ENCODE measurements at regions not wholly inside any gene's neighbourhood (a gene's known extent, or its start where the extent isn't known, plus 50 kb on each side); places are given as distances from the start of the nearest gene placed in this dataset.

GRCh38 chr10:44020322-44021111 lies 364.4 kb downstream of the CXCL12 start:
- no peak overlapping the region for H3K14ac ChIP-seq (ENCODE audit: low read length)
- H3K9me3 ChIP-seq (replicated peaks in 1 of 2; ENCODE audit: control insufficient read depth in 2 of 2, insufficient read depth in 1 of 2, low read depth in 1 of 2, low read length in 2 of 2): peaks cover 0 to 1% of the 10 kb centered on the region in 2 donors
- H3K27me3 ChIP-seq (ENCODE audit: control insufficient read depth in 3 of 3, insufficient read depth in 3 of 3, low read depth in 1 of 3, low read length in 3 of 3): no peaks in the 10 kb centered on the region
- H3K18ac ChIP-seq (ENCODE audit: low read length): peak overlapping the region; percentile 55
- no peak overlapping the region for H4K8ac ChIP-seq (ENCODE audit: low read depth, low read length)
- no peak overlapping the region for H2AFZ ChIP-seq (ENCODE audit: low read length)
- WGBS, 2 donors (ENCODE audit: extremely low coverage in 2 of 2, insufficient read length in 2 of 2, insufficient replicate concordance in 1 of 2): no CpG with 5 or more reads among the region's 5 CpGs
- no peak overlapping the region for H2BK15ac ChIP-seq (ENCODE audit: low read length)
- H2BK120ac ChIP-seq (ENCODE audit: low read depth, low read length): no peak overlapping the region
- no peak overlapping the region for H3K9ac ChIP-seq (ENCODE audit: low read depth, low read length, poor library complexity)
- no peak overlapping the region for H4K91ac ChIP-seq (ENCODE audit: low read depth, low read length, poor library complexity)
- H3K36me3 ChIP-seq (replicated peaks in 1 of 2; ENCODE audit: control insufficient read depth in 2 of 2, insufficient read depth in 2 of 2, low read length in 2 of 2): no peaks in the 10 kb centered on the region
- peak overlapping the region; percentile 43 for H2BK12ac ChIP-seq (ENCODE audit: low read length)
- no peak for DNase-seq (ENCODE audit: low spot score)
- H3K23ac ChIP-seq (ENCODE audit: low read depth, low read length, poor library complexity): no peak overlapping the region
- no peak overlapping the region for H2BK5ac ChIP-seq (ENCODE audit: low read length)
- H3K27ac ChIP-seq (replicated peaks; ENCODE audit: low read length): no peak overlapping the region
- H3K79me1 ChIP-seq (ENCODE audit: low read depth, low read length): no peaks in the 10 kb centered on the region
- peaks cover 0 to 3% of the 10 kb centered on the region in 2 donors for H3K4me1 ChIP-seq (ENCODE audit: control insufficient read depth in 2 of 2, insufficient read depth in 1 of 2, low read depth in 1 of 2, low read length in 2 of 2)
- no peak overlapping the region for H2AK5ac ChIP-seq (ENCODE audit: low read depth, low read length)
- H3K4ac ChIP-seq (ENCODE audit: low read length): no peak overlapping the region
- H3K4me3 ChIP-seq (ENCODE audit: low read length in 2 of 2): no peak overlapping the region
- H3K4me2 ChIP-seq (ENCODE audit: insufficient read depth, low read length, poor library complexity, severe bottlenecking): no peak overlapping the region

GRCh38 chr10:44017483-44018145 lies 367.3 kb downstream of the CXCL12 start:
- Histone ChIP-seq H2AFZ (ENCODE audit: low read length) (no peak overlapping the region), H3K27me3 (ENCODE audit: control insufficient read depth in 3 of 3, insufficient read depth in 3 of 3, low read depth in 1 of 3, low read length in 3 of 3) (no peaks in the 10 kb centered on the region), H3K14ac (ENCODE audit: low read length) (no peak overlapping the region), H2BK5ac (ENCODE audit: low read length) (no peak overlapping the region), H2BK120ac (ENCODE audit: low read depth, low read length) (no peak overlapping the region), H3K4me1 (ENCODE audit: control insufficient read depth in 2 of 2, insufficient read depth in 1 of 2, low read depth in 1 of 2, low read length in 2 of 2) (peaks cover 0 to 3% of the 10 kb centered on the region in 2 donors), H3K4ac (ENCODE audit: low read length) (no peak overlapping the region), H2BK15ac (ENCODE audit: low read length) (no peak overlapping the region), H4K91ac (ENCODE audit: low read depth, low read length, poor library complexity) (no peak overlapping the region), H2BK12ac (ENCODE audit: low read length) (no peak overlapping the region), H3K27ac (replicated peaks; ENCODE audit: low read length) (no peak overlapping the region), H3K9me3 (replicated peaks in 1 of 2; ENCODE audit: control insufficient read depth in 2 of 2, insufficient read depth in 1 of 2, low read depth in 1 of 2, low read length in 2 of 2) (no peaks in the 10 kb centered on the region), H4K8ac (ENCODE audit: low read depth, low read length) (no peak overlapping the region), H3K9ac (ENCODE audit: low read depth, low read length, poor library complexity) (no peak overlapping the region), H3K79me1 (ENCODE audit: low read depth, low read length) (no peaks in the 10 kb centered on the region), H3K23ac (ENCODE audit: low read depth, low read length, poor library complexity) (no peak overlapping the region), H3K36me3 (replicated peaks in 1 of 2; ENCODE audit: control insufficient read depth in 2 of 2, insufficient read depth in 2 of 2, low read length in 2 of 2) (no peaks in the 10 kb centered on the region), H3K4me2 (ENCODE audit: insufficient read depth, low read length, poor library complexity, severe bottlenecking) (no peak overlapping the region), H3K18ac (ENCODE audit: low read length) (no peak overlapping the region), H2AK5ac (ENCODE audit: low read depth, low read length) (no peak overlapping the region), H3K4me3 (ENCODE audit: low read length in 2 of 2) (no peak overlapping the region)
- WGBS, 2 donors (ENCODE audit: extremely low coverage in 2 of 2, insufficient read length in 2 of 2, insufficient replicate concordance in 1 of 2): no CpG with 5 or more reads among the region's 5 CpGs
- no peak for DNase-seq (ENCODE audit: low spot score)

- no peak overlapping the region for H4K91ac ChIP-seq (ENCODE audit: low read depth, low read length, poor library complexity)
- no peak overlapping the region for H2AFZ ChIP-seq (ENCODE audit: low read length)
- no peak overlapping the region for H3K4me2 ChIP-seq (ENCODE audit: insufficient read depth, low read length, poor library complexity, severe bottlenecking)
- no peak overlapping the region for H3K4ac ChIP-seq (ENCODE audit: low read length)
- H2BK12ac ChIP-seq (ENCODE audit: low read length): no peak overlapping the region
- no peaks in the 10 kb centered on the region for H3K9me3 ChIP-seq (replicated peaks in 1 of 2; ENCODE audit: control insufficient read depth in 2 of 2, insufficient read depth in 1 of 2, low read depth in 1 of 2, low read length in 2 of 2)
- no peak overlapping the region for H2BK15ac ChIP-seq (ENCODE audit: low read length)
- no peak overlapping the region for H4K8ac ChIP-seq (ENCODE audit: low read depth, low read length)
- H3K14ac ChIP-seq (ENCODE audit: low read length): no peak overlapping the region
- H3K79me1 ChIP-seq (ENCODE audit: low read depth, low read length): no peaks in the 10 kb centered on the region
- whole genome bisulfite sequencing, 2 donors (ENCODE audit: extremely low coverage in 2 of 2, insufficient read length in 2 of 2, insufficient replicate concordance in 1 of 2): no CpG with 5 or more reads among the region's 5 CpGs
- H3K4me3 ChIP-seq (ENCODE audit: low read length in 2 of 2): no peak overlapping the region
- H3K36me3 ChIP-seq (replicated peaks in 1 of 2; ENCODE audit: control insufficient read depth in 2 of 2, insufficient read depth in 2 of 2, low read length in 2 of 2): no peaks in the 10 kb centered on the region
- H2BK5ac ChIP-seq (ENCODE audit: low read length): no peak overlapping the region
- no peak overlapping the region for H3K23ac ChIP-seq (ENCODE audit: low read depth, low read length, poor library complexity)
- no peak for DNase-seq (ENCODE audit: low spot score)
- H3K4me1 ChIP-seq (ENCODE audit: control insufficient read depth in 2 of 2, insufficient read depth in 1 of 2, low read depth in 1 of 2, low read length in 2 of 2): peaks cover 0 to 2% of the 10 kb centered on the region in 2 donors
- no peaks in the 10 kb centered on the region for H3K27me3 ChIP-seq (ENCODE audit: control insufficient read depth in 3 of 3, insufficient read depth in 3 of 3, low read depth in 1 of 3, low read length in 3 of 3)
- no peak overlapping the region for H3K9ac ChIP-seq (ENCODE audit: low read depth, low read length, poor library complexity)
- no peak overlapping the region for H2AK5ac ChIP-seq (ENCODE audit: low read depth, low read length)
- no peak overlapping the region for H2BK120ac ChIP-seq (ENCODE audit: low read depth, low read length)
- H3K18ac ChIP-seq (ENCODE audit: low read length): no peak overlapping the region
- H3K27ac ChIP-seq (replicated peaks; ENCODE audit: low read length): no peak overlapping the region
Observed at GRCh38 chr10:44016589-44017482, 368.1 kb downstream of the CXCL12 start.
